K562 (cell line): ENCODE measurements at regions not wholly inside any gene's neighbourhood (a gene's known extent, or its start where the extent isn't known, plus 50 kb on each side); places are given as distances from the start of the nearest gene placed in this dataset.
A peak's percentile ranks its signal among the peaks of the same experiment; 100 is the strongest.

ENCODE experiments used
- CLOCK ChIP-seq: fragments of 250-450 bp; sonication (Bioruptor Pico); IDR thresholded peaks from 2 replicates; pipeline ENCODE4 v1.4.0; 2020; ENCODE audit warnings: mild to moderate bottlenecking, moderate library complexity, borderline replicate concordance
- CTBP1 ChIP-seq: fragments of 450-650 bp; IDR thresholded peaks from 2 replicates; pipeline ENCODE4 v1.6.1; 2016; ENCODE audit warnings: borderline replicate concordance
- DMBX1 ChIP-seq: fragments of 250-450 bp; sonication (Bioruptor Pico); IDR thresholded peaks from 2 replicates; pipeline ENCODE4 v1.8.0; 2022; ENCODE audit warnings: inconsistent platforms, mild to moderate bottlenecking, moderate library complexity, borderline replicate concordance
- E2F6 ChIP-seq, 2 experiments: IDR thresholded peaks; 2 replicates each; pipeline ENCODE4 v1.6.1; 2011; ENCODE audit warnings: borderline replicate concordance in 1 of 2, control low read depth in 1 of 2, low read depth in 1 of 2, low read length in 1 of 2, mild to moderate bottlenecking in 1 of 2, mixed read lengths in 1 of 2, moderate library complexity in 1 of 2; ENCODE audit not compliant: insufficient read depth in 1 of 2, insufficient read length in 1 of 2, poor library complexity in 1 of 2, severe bottlenecking in 1 of 2; ENCODE audit errors: extremely low read depth in 1 of 2
- ETV1 ChIP-seq: fragments of 450-650 bp; conservative IDR thresholded peaks from 2 replicates; pipeline ENCODE4 v1.6.1; 2016; ENCODE audit warnings: missing genetic modification characterization, control low read depth, low read depth, missing compliant biosample characterization
- HMGN3 ChIP-seq: IDR thresholded peaks from 2 replicates; pipeline ENCODE4 v1.6.1; 2011; ENCODE audit warnings: borderline replicate concordance, low read depth, mild to moderate bottlenecking, mixed read lengths, low read length; ENCODE audit not compliant: insufficient read length; ENCODE audit errors: extremely low read depth
- HNRNPLL ChIP-seq: fragments of 200-400 bp; formaldehyde crosslinking; IDR thresholded peaks from 2 replicates; pipeline ENCODE4 v1.6.1; 2017; ENCODE audit warnings: low read length, low read depth, mild to moderate bottlenecking; ENCODE audit not compliant: poor library complexity, severe bottlenecking
- JUND ChIP-seq, 2 experiments: IDR thresholded peaks; 2 replicates in 1 of 2; 3 replicates in 1 of 2; pipeline ENCODE4 v1.6.1; 2011; ENCODE audit warnings: borderline replicate concordance in 2 of 2, low read depth in 2 of 2, low read length in 2 of 2, improper control_type of control experiment in 1 of 2, missing biosample characterization in 1 of 2, missing genetic modification characterization in 1 of 2, missing genetic modification reagents in 1 of 2
- KAT2B ChIP-seq: IDR thresholded peaks from one replicate; pipeline ENCODE4 v1.6.1; 2012; ENCODE audit warnings: low read depth, mild to moderate bottlenecking, control low read depth, inconsistent platforms, low read length, moderate library complexity
- MEF2D ChIP-seq: conservative IDR thresholded peaks from 2 replicates; pipeline ENCODE4 v1.6.1; 2016; ENCODE audit warnings: low read depth, missing genetic modification characterization, missing compliant biosample characterization
- MNT ChIP-seq, 2 experiments: fragments of 450-650 bp; conservative IDR thresholded peaks; 2 replicates each; pipeline ENCODE4 v1.6.1; 2017; ENCODE audit warnings: mild to moderate bottlenecking in 2 of 2, moderate library complexity in 2 of 2
- NR2C2 ChIP-seq, 2 experiments: fragments of 200-800 bp in 1 of 2; sonication (Bioruptor generic) in 1 of 2; sonication (generic) in 1 of 2; formaldehyde crosslinking in 1 of 2; IDR thresholded peaks; 2 replicates each; pipeline versions ENCODE4 v1.6.1 to v1.8.0; 2016 to 2022; ENCODE audit warnings: mild to moderate bottlenecking in 1 of 2, missing compliant biosample characterization in 1 of 2, missing genetic modification characterization in 1 of 2, missing genetic modification reagents in 1 of 2
- NR2F6 ChIP-seq: fragments of 450-650 bp; formaldehyde crosslinking; IDR thresholded peaks from 2 replicates; pipeline ENCODE4 v1.4.0; 2020; ENCODE audit warnings: mild to moderate bottlenecking
- PHF21A ChIP-seq: fragments of 450-650 bp; IDR thresholded peaks from 2 replicates; pipeline ENCODE4 v1.6.1; 2017; ENCODE audit warnings: low read depth, borderline replicate concordance
- POLR2AphosphoS5 ChIP-seq: IDR thresholded peaks from 2 replicates; pipeline ENCODE4 v1.6.1; 2011; ENCODE audit warnings: mild to moderate bottlenecking, low read depth, low read length, moderate library complexity; ENCODE audit not compliant: control insufficient read depth, insufficient read depth
- POLR2B ChIP-seq: fragments of 450-650 bp; IDR thresholded peaks from 2 replicates; pipeline ENCODE4 v1.6.1; 2018; ENCODE audit warnings: low read depth; ENCODE audit not compliant: partially characterized antibody
- SNAPC5 ChIP-seq: fragments of 250-450 bp; sonication (Bioruptor Pico); IDR thresholded peaks from 2 replicates; pipeline ENCODE4 v1.8.0; 2021; ENCODE audit warnings: moderate library complexity, mild to moderate bottlenecking, inconsistent platforms
- SPI1 ChIP-seq: IDR thresholded peaks from 2 replicates; pipeline ENCODE4 v1.6.1; 2011; ENCODE audit warnings: low read depth, low read length, control low read depth, borderline replicate concordance
- ZNF41 ChIP-seq: fragments of 250-450 bp; sonication (Bioruptor Pico); conservative IDR thresholded peaks from 2 replicates; pipeline ENCODE4 v1.4.0; 2020; ENCODE audit warnings: mild to moderate bottlenecking

GRCh38 chr15:92831655-92832328, 68.3 kb upstream of the CHD2 start (continued):
- TF ChIP-seq ETV1 (tag): no peak
- 0 out of 2 replicates have a peak, but pooled peaks have one; percentile 40 for TF ChIP-seq MEF2D
- TF ChIP-seq SNAPC5 (CRISPR knock-in tag): no peak
- peak; percentile 51; the same call in 1 of the 2 replicates for TF ChIP-seq SPI1
- peak; percentile 59; the same call in 1 of the 2 replicates for TF ChIP-seq POLR2AphosphoS5
- TF ChIP-seq E2F6 (IDR thresholded peaks at IDR 0.05; ENCODE audit: borderline replicate concordance in 1 of 2, extremely low read depth in 1 of 2, insufficient read depth in 1 of 2, insufficient read length in 1 of 2, low read depth in 1 of 2, low read length in 1 of 2, poor library complexity in 1 of 2, severe bottlenecking in 1 of 2): peak; percentile 49 to 70
- no peak for TF ChIP-seq CLOCK (CRISPR knock-in tag)
- TF ChIP-seq DMBX1: peak; percentile 55; the same call in 1 of the 2 replicates
- no peak for TF ChIP-seq HNRNPLL
- peak; percentile 98 for TF ChIP-seq JUND (IDR thresholded peaks at IDR 0.05; ENCODE audit: borderline replicate concordance, low read depth, low read length)
- peak; percentile 99 for TF ChIP-seq JUND (tag; IDR thresholded peaks at IDR 0.05; ENCODE audit: borderline replicate concordance, low read depth, low read length)
- peak; percentile 70; the same call in 1 of the 2 replicates for TF ChIP-seq PHF21A
- TF ChIP-seq ZNF41 (CRISPR knock-in tag): no peak
- TF ChIP-seq MNT (conservative IDR thresholded peaks at IDR 0.05): peak; percentile 53 to 75; a peak in 3 of 4 replicates
- TF ChIP-seq KAT2B: no peak
- peak; percentile 93 for TF ChIP-seq HMGN3
- TF ChIP-seq NR2F6 (CRISPR knock-in tag): no peak
- TF ChIP-seq CTBP1: peak; percentile 60; the same call in 1 of the 2 replicates
- TF ChIP-seq POLR2B: peak; percentile 75
- TF ChIP-seq NR2C2 (CRISPR knock-in tag; IDR thresholded peaks at IDR 0.05): no peak
- TF ChIP-seq NR2C2 (tag; IDR thresholded peaks at IDR 0.05): peak; percentile 15; the same call in 1 of the 2 replicates
